ENCODE measurements at regions not wholly inside any gene's neighbourhood (a gene's known extent, or its start where the extent isn't known, plus 50 kb on each side); places are given as distances from the start of the nearest gene placed in this dataset.

GRCh38 chr1:82788038-82788437 is 987.3 kb downstream of the ADGRL2 start:
- TF ChIP-seq CTCF (IDR thresholded peaks at IDR 0.05) = no peak
- TF ChIP-seq EZH2 (IDR thresholded peaks at IDR 0.05) = no peak
